ENCODE measurements at regions not wholly inside any gene's neighbourhood (a gene's known extent, or its start where the extent isn't known, plus 50 kb on each side); places are given as distances from the start of the nearest gene placed in this dataset.

- no peaks in the 10 kb centered on the region for H3K36me3 Mint-ChIP-seq (ENCODE audit: insufficient read depth, unreplicated experiment)
- no peak overlapping the region for H3K27ac Mint-ChIP-seq (ENCODE audit: low read depth, unreplicated experiment)
- no peak for DNase-seq (ENCODE audit: unreplicated experiment)
- H3K9me3 Mint-ChIP-seq (ENCODE audit: unreplicated experiment): peaks cover 3% of the 10 kb centered on the region
- H3K4me3 Mint-ChIP-seq (ENCODE audit: unreplicated experiment): no peak overlapping the region
- BruUV-seq (replicated peaks): no TSS peak
- POLR2A ChIA-PET: no interaction called here
- intact Hi-C loops (cut with micrococcal nuclease): no loop called here
- TF ChIP-seq, protein P1, sequence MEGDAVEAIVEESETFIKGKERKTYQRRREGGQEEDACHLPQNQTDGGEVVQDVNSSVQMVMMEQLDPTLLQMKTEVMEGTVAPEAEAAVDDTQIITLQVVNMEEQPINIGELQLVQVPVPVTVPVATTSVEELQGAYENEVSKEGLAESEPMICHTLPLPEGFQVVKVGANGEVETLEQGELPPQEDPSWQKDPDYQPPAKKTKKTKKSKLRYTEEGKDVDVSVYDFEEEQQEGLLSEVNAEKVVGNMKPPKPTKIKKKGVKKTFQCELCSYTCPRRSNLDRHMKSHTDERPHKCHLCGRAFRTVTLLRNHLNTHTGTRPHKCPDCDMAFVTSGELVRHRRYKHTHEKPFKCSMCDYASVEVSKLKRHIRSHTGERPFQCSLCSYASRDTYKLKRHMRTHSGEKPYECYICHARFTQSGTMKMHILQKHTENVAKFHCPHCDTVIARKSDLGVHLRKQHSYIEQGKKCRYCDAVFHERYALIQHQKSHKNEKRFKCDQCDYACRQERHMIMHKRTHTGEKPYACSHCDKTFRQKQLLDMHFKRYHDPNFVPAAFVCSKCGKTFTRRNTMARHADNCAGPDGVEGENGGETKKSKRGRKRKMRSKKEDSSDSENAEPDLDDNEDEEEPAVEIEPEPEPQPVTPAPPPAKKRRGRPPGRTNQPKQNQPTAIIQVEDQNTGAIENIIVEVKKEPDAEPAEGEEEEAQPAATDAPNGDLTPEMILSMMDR (IDR thresholded peaks at IDR 0.05; ENCODE audit: unreplicated experiment): no peak
- CTCF ChIA-PET: interaction anchor here (0.9 kb wide), 1 partner anchor 21 kb away, joined by 3 read pairs; no protein-coding TSS in a partner anchor
- no peaks in the 10 kb centered on the region for H3K4me1 Mint-ChIP-seq (ENCODE audit: insufficient read depth, unreplicated experiment)
- H3K27me3 Mint-ChIP-seq (ENCODE audit: insufficient read depth, unreplicated experiment): no peaks in the 10 kb centered on the region
These were observed 696.7 kb downstream of the TNS3 start for GRCh38 chr7:46885167-46885566.

- CTCF ChIA-PET: no interaction called here
These were observed 700.3 kb downstream of the TNS3 start for GRCh38 chr7:46881507-46882127.

GRCh38 chr7:46880508-46881196 is 701.3 kb downstream of the TNS3 start:
- BruUV-seq (replicated peaks): no TSS peak
- CTCF ChIA-PET: no interaction called here
- no peaks in the 10 kb centered on the region for H3K9me3 Mint-ChIP-seq (ENCODE audit: unreplicated experiment)

More at GRCh38 chr7:46881507-46882127, 700.3 kb downstream of the TNS3 start:
- H3K36me3 Mint-ChIP-seq (ENCODE audit: insufficient read depth, unreplicated experiment): peaks cover 7% of the 10 kb centered on the region
- no peak overlapping the region for H3K27ac Mint-ChIP-seq (ENCODE audit: low read depth, unreplicated experiment)
- H3K4me3 Mint-ChIP-seq (ENCODE audit: unreplicated experiment): no peak overlapping the region
- H3K4me1 Mint-ChIP-seq (ENCODE audit: insufficient read depth, unreplicated experiment): no peaks in the 10 kb centered on the region
- POLR2A ChIA-PET: interaction anchor here (1.2 kb wide), 1 partner anchor 10 kb away, joined by 3 read pairs; no protein-coding TSS in a partner anchor
- BruUV-seq (replicated peaks): no TSS peak
- TF ChIP-seq, protein P1 (IDR thresholded peaks at IDR 0.05; ENCODE audit: unreplicated experiment): no peak
- intact Hi-C loops (cut with micrococcal nuclease): no loop called here
- H3K9me3 Mint-ChIP-seq (ENCODE audit: unreplicated experiment): no peaks in the 10 kb centered on the region
- H3K27me3 Mint-ChIP-seq (ENCODE audit: insufficient read depth, unreplicated experiment): no peaks in the 10 kb centered on the region
- no peak for DNase-seq (ENCODE audit: unreplicated experiment)

DNA sequence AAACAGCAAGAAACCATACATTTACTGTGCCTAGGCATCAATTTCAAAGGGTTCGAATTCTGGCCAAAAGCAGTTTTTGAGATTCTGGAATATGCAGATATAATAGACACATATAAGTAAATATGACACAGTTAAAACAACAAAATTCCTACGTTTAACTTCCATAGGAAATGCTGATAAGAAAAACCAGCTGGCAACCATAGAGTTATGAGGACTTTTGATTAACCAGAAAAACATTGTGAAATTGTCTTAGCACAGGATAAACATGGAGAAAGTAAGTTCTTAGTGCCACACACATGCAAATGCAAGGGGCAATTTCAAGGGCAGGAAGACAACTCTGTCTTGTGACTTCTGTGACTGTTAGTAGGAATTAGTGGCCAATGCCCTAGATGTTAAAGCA is 702.1 kb downstream of the TNS3 start:
- POLR2A ChIA-PET: interaction anchor here (0.6 to 0.7 kb wide), 2 partner anchors 8 to 31 kb away, joined by 3 to 4 read pairs; no protein-coding TSS in a partner anchor
- no peaks in the 10 kb centered on the region for H3K4me1 Mint-ChIP-seq (ENCODE audit: insufficient read depth, unreplicated experiment)
- no TSS peak for BruUV-seq (replicated peaks)
- no peak overlapping the region for H3K27ac Mint-ChIP-seq (ENCODE audit: low read depth, unreplicated experiment)
- no peak overlapping the region for H3K4me3 Mint-ChIP-seq (ENCODE audit: unreplicated experiment)
- intact Hi-C loops (cut with micrococcal nuclease): no loop called here
- DNase-seq (ENCODE audit: unreplicated experiment): no peak
- H3K9me3 Mint-ChIP-seq (ENCODE audit: unreplicated experiment): no peaks in the 10 kb centered on the region
- peaks cover 7% of the 10 kb centered on the region for H3K36me3 Mint-ChIP-seq (ENCODE audit: insufficient read depth, unreplicated experiment)
- TF ChIP-seq, protein P1 (IDR thresholded peaks at IDR 0.05; ENCODE audit: unreplicated experiment): no peak
- H3K27me3 Mint-ChIP-seq (ENCODE audit: insufficient read depth, unreplicated experiment): no peaks in the 10 kb centered on the region
- CTCF ChIA-PET: interaction anchor here (0.7 to 0.8 kb wide), 2 partner anchors 9 to 30 kb away, joined by 3 to 4 read pairs; no protein-coding TSS in a partner anchor

More at GRCh38 chr7:46880508-46881196, 701.3 kb downstream of the TNS3 start:
- no peak overlapping the region for H3K4me3 Mint-ChIP-seq (ENCODE audit: unreplicated experiment)
- DNase-seq (ENCODE audit: unreplicated experiment): no peak
- intact Hi-C loops (cut with micrococcal nuclease): no loop called here
- POLR2A ChIA-PET: interaction anchor here (1.2 kb wide), 1 partner anchor 9 kb away, joined by 3 read pairs; no protein-coding TSS in a partner anchor
- peaks cover 7% of the 10 kb centered on the region for H3K36me3 Mint-ChIP-seq (ENCODE audit: insufficient read depth, unreplicated experiment)
- TF ChIP-seq, protein P1 (IDR thresholded peaks at IDR 0.05; ENCODE audit: unreplicated experiment): no peak
- H3K4me1 Mint-ChIP-seq (ENCODE audit: insufficient read depth, unreplicated experiment): no peaks in the 10 kb centered on the region
- no peaks in the 10 kb centered on the region for H3K27me3 Mint-ChIP-seq (ENCODE audit: insufficient read depth, unreplicated experiment)
- H3K27ac Mint-ChIP-seq (ENCODE audit: low read depth, unreplicated experiment): no peak overlapping the region
